SK-N-SH treated with all-trans-retinoic acid at 6 μM for 48 hours (cell line): ENCODE measurements at regions not wholly inside any gene's neighbourhood (a gene's known extent, or its start where the extent isn't known, plus 50 kb on each side); places are given as distances from the start of the nearest gene placed in this dataset.

Source experiments
- CSDC2 ChIP-seq: fragments of 250-450 bp; sonication (Bioruptor Pico); IDR thresholded peaks from 2 replicates; pipeline ENCODE4 v1.5.0; 2020; ENCODE audit warnings: mild to moderate bottlenecking, moderate library complexity
- TSHZ2 ChIP-seq: fragments of 250-450 bp; sonication (Bioruptor Pico); IDR thresholded peaks from 2 replicates; pipeline ENCODE4 v1.5.0; 2020; ENCODE audit warnings: mild to moderate bottlenecking, moderate library complexity
- TF ChIP-seq, protein P1 (sequence below): fragments of 250-450 bp; sonication (Bioruptor Pico); IDR thresholded peaks from 2 replicates; pipeline ENCODE4 v1.8.0; 2020; ENCODE audit warnings: mild to moderate bottlenecking, moderate library complexity, borderline replicate concordance

- TF ChIP-seq, protein P1, sequence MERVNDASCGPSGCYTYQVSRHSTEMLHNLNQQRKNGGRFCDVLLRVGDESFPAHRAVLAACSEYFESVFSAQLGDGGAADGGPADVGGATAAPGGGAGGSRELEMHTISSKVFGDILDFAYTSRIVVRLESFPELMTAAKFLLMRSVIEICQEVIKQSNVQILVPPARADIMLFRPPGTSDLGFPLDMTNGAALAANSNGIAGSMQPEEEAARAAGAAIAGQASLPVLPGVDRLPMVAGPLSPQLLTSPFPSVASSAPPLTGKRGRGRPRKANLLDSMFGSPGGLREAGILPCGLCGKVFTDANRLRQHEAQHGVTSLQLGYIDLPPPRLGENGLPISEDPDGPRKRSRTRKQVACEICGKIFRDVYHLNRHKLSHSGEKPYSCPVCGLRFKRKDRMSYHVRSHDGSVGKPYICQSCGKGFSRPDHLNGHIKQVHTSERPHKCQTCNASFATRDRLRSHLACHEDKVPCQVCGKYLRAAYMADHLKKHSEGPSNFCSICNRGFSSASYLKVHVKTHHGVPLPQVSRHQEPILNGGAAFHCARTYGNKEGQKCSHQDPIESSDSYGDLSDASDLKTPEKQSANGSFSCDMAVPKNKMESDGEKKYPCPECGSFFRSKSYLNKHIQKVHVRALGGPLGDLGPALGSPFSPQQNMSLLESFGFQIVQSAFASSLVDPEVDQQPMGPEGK (CRISPR knock-in tag), result no peak
- no peak for TF ChIP-seq TSHZ2
- TF ChIP-seq CSDC2, result no peak
Measured at GRCh38 chr5:121273833-121274433, 577.7 kb upstream of the FTMT start.
